Stomach (tissue), 8 donors: ENCODE measurements at regions not wholly inside any gene's neighbourhood (a gene's known extent, or its start where the extent isn't known, plus 50 kb on each side); places are given as distances from the start of the nearest gene placed in this dataset.

Experiments used
- DNase-seq, 2 donors: peaks; one replicate each; pipeline versions ENCODE4 v3.0.0 to v3.0.0-alpha.2; 2013 to 2019
- H3K27ac ChIP-seq, 5 donors: fragments of 200-600 bp in 4 of 5; sonication (generic) in 4 of 5; one replicate each; pipeline ENCODE4 v1.5.1; 2013 to 2019; ENCODE audit warnings: mild to moderate bottlenecking in 1 of 5, moderate library complexity in 1 of 5
- H3K27me3 ChIP-seq, 3 donors: fragments of 200-600 bp; sonication (generic); one replicate each; pipeline ENCODE4 v1.5.1; 2017 to 2019; ENCODE audit warnings: mixed run types in 1 of 3
- H3K36me3 ChIP-seq, 4 donors: fragments of 200-600 bp; sonication (generic); 1 replicate in 3 of 4; 2 replicates in 1 of 4; pipeline ENCODE4 v1.5.1; 2016 to 2019
- H3K4me1 ChIP-seq, 4 donors: fragments of 200-600 bp; sonication (generic); one replicate each; pipeline ENCODE4 v1.5.1; 2016 to 2019
- H3K4me3 ChIP-seq, 4 donors: fragments of 200-600 bp; sonication (generic) in 3 of 4; one replicate each; pipeline ENCODE4 v1.5.1; 2016 to 2019; ENCODE audit warnings: mild to moderate bottlenecking in 1 of 4
- H3K9me3 ChIP-seq, 4 donors: fragments of 200-600 bp; sonication (generic); one replicate each; pipeline ENCODE4 v1.5.1; 2016 to 2019
- CTCF ChIP-seq, 7 experiments: fragments of 450-650 bp in 4 of 7; fragments of 200-600 bp in 3 of 7; sonication (generic) in 3 of 7; IDR thresholded peaks; one replicate each; pipeline ENCODE4 v1.5.1; 2016 to 2019; ENCODE audit warnings: antibody characterized with exemption in 7 of 7, control low read depth in 2 of 7, mild to moderate bottlenecking in 1 of 7
- EP300 ChIP-seq: sonication (generic); formaldehyde crosslinking; IDR thresholded peaks from one replicate; pipeline ENCODE4 v1.6.1; 2017; ENCODE audit warnings: antibody characterized with exemption
- POLR2A ChIP-seq, 4 donors: fragments of 450-650 bp; IDR thresholded peaks; one replicate each; pipeline ENCODE4 v1.6.1; 2016; ENCODE audit warnings: antibody characterized with exemption in 4 of 4, control low read depth in 2 of 4, mild to moderate bottlenecking in 1 of 4, moderate library complexity in 1 of 4
- POLR2AphosphoS5 ChIP-seq, 3 donors: sonication (generic); formaldehyde crosslinking; IDR thresholded peaks; one replicate each; pipeline ENCODE4 v1.6.1; 2016; ENCODE audit warnings: antibody characterized with exemption in 3 of 3
- WGBS, 5 donors: extraction: QIAGEN DNeasy Blood & Tissue Kit in 3 of 5; methylation state at CpG; one replicate each; pipeline versions ENCODE4 v1.1.5 to v1.1.7; 2013 to 2018; 5-methylcytosine and 5-hydroxymethylcytosine counted together
- intact Hi-C: fragments of 100-400 bp; cut with DNase I; formaldehyde crosslinking; loops from one replicate; pipeline ENCODE4 v1.15.1; 2023; ENCODE audit warnings: low total_unique reads
- donor health status: healthy with polysubstance abuse.
- donor health status: Bipolar disorder and iron deficiency.
- donor health status: healthy.

- Histone ChIP-seq H3K27me3 (peaks cover 0 to 4% (median 0%) of the 10 kb centered on the region in 3 donors), H3K4me1 (no peaks in the 10 kb centered on the region), H3K27ac (no peak overlapping the region), H3K4me3 (no peak overlapping the region), H3K9me3 (peaks cover 0 to 8% (median 3%) of the 10 kb centered on the region in 4 donors), H3K36me3 (no peaks in the 10 kb centered on the region)
- intact Hi-C loops = no loop called here
- DNase-seq = no peak
- TF ChIP-seq CTCF (IDR thresholded peaks at IDR 0.05) = no peak
- WGBS, 5 donors = 85 to 100% (median 93%) methylated on average over 1 of the region's 1 CpG
Measured at GRCh38 chr16:55988013-55988412, 112.8 kb upstream of the CES5A start.

- no peak overlapping the region for H3K4me3 ChIP-seq
- DNase-seq = no peak
- H3K36me3 ChIP-seq = no peaks in the 10 kb centered on the region
- H3K27ac ChIP-seq = no peak overlapping the region
- H3K4me1 ChIP-seq = no peaks in the 10 kb centered on the region
- H3K9me3 ChIP-seq = no peaks in the 10 kb centered on the region
- TF ChIP-seq POLR2AphosphoS5 (IDR thresholded peaks at IDR 0.05) (no peak), POLR2A (IDR thresholded peaks at IDR 0.05) (no peak), CTCF (IDR thresholded peaks at IDR 0.05) (no peak), EP300 (no peak)
- no peaks in the 10 kb centered on the region for H3K27me3 ChIP-seq
- intact Hi-C loops = no loop called here
- WGBS, 5 donors = 50 to 76% (median 66%) methylated on average over 1 of the region's 1 CpG
Measured at GRCh38 chr16:55982597-55982996, 107.4 kb upstream of the CES5A start.

- 75 to 83% (median 77%) methylated on average over 2 of the region's 2 CpGs for WGBS, 5 donors
- TF ChIP-seq POLR2AphosphoS5 (IDR thresholded peaks at IDR 0.05) = no peak
- no peak for TF ChIP-seq EP300
- TF ChIP-seq CTCF (IDR thresholded peaks at IDR 0.05) = no peak
- TF ChIP-seq POLR2A (IDR thresholded peaks at IDR 0.05) = no peak
- Histone ChIP-seq H3K4me1 (no peaks in the 10 kb centered on the region), H3K9me3 (no peaks in the 10 kb centered on the region), H3K27me3 (no peaks in the 10 kb centered on the region), H3K4me3 (no peak overlapping the region), H3K27ac (no peak overlapping the region), H3K36me3 (no peaks in the 10 kb centered on the region)
- no peak for DNase-seq
- intact Hi-C loops = no loop called here
Measured at GRCh38 chr16:55981557-55981956, 106.4 kb upstream of the CES5A start.

GRCh38 chr16:55976815-55977214 is 101.6 kb upstream of the CES5A start:
- 43 to 53% (median 47%) methylated on average over 2 of the region's 2 CpGs for WGBS, 5 donors
- no peak for TF ChIP-seq POLR2AphosphoS5 (IDR thresholded peaks at IDR 0.05)
- TF ChIP-seq EP300 = no peak
- no peak for TF ChIP-seq POLR2A (IDR thresholded peaks at IDR 0.05)
- no peak for TF ChIP-seq CTCF (IDR thresholded peaks at IDR 0.05)
- Histone ChIP-seq H3K36me3 (no peaks in the 10 kb centered on the region), H3K4me1 (no peaks in the 10 kb centered on the region), H3K4me3 (no peak overlapping the region), H3K27ac (no peak overlapping the region), H3K27me3 (no peaks in the 10 kb centered on the region), H3K9me3 (no peaks in the 10 kb centered on the region)
- intact Hi-C loops = no loop called here
- DNase-seq = no peak
